Hippocampal formation (tissue), 2 donors: ENCODE measurements at regions not wholly inside any gene's neighbourhood (a gene's known extent, or its start where the extent isn't known, plus 50 kb on each side); places are given as distances from the start of the nearest gene placed in this dataset.
"Not testable (repeated sequence)": the region's sequence is repeated elsewhere in the genome, so short reads cannot be mapped to it uniquely, and the experiment has no call there.

ENCODE experiments used
- DNase-seq, 2 donors: peaks; one replicate each; lab custom pipeline; 2025; lab: John Stamatoyannopoulos, UW

- DNase-seq, result no peak
These were observed 1205.2 kb upstream of the AUTS2 start for GRCh38 chr7:68393051-68393450.

GRCh38 chr7:68394131-68394530 lies 1204.1 kb upstream of the AUTS2 start:
- DNase-seq, result no peak

GRCh38 chr7:68399991-68400590 lies 1198.2 kb upstream of the AUTS2 start:
- no peak for DNase-seq

GRCh38 chr7:68400783-68401182 lies 1197.5 kb upstream of the AUTS2 start:
- no peak for DNase-seq

- no peak for DNase-seq
These were observed 1197.0 kb upstream of the AUTS2 start for GRCh38 chr7:68401313-68401712.

GRCh38 chr7:68406480-68406879 lies 1191.8 kb upstream of the AUTS2 start:
- no peak for DNase-seq

- DNase-seq, result no peak
These were observed 1190.8 kb upstream of the AUTS2 start for GRCh38 chr7:68407460-68407859.

GRCh38 chr7:68408873-68409272 lies 1189.4 kb upstream of the AUTS2 start:
- DNase-seq, result no peak

GRCh38 chr7:68409851-68410250 lies 1188.4 kb upstream of the AUTS2 start:
- DNase-seq, result no peak

- DNase-seq, result not testable (repeated sequence)
These were observed 1187.6 kb upstream of the AUTS2 start for GRCh38 chr7:68410693-68411092.

GRCh38 chr7:68411742-68412141 lies 1186.5 kb upstream of the AUTS2 start:
- no peak for DNase-seq

- DNase-seq, result no peak
These were observed 1183.4 kb upstream of the AUTS2 start for GRCh38 chr7:68414631-68415425.

GRCh38 chr7:68417002-68417401 lies 1181.3 kb upstream of the AUTS2 start:
- no peak for DNase-seq

- DNase-seq, result no peak
These were observed 1180.6 kb upstream of the AUTS2 start for GRCh38 chr7:68417659-68418058.

- peak; percentile 26 to 75 for DNase-seq
These were observed 1177.7 kb upstream of the AUTS2 start for GRCh38 chr7:68420342-68421192.

GRCh38 chr7:68421712-68422111 lies 1176.6 kb upstream of the AUTS2 start:
- no peak for DNase-seq

- no peak for DNase-seq
These were observed 1176.0 kb upstream of the AUTS2 start for GRCh38 chr7:68422281-68422680.

- DNase-seq, result no peak
These were observed 1174.9 kb upstream of the AUTS2 start for GRCh38 chr7:68423356-68423755.

- no peak for DNase-seq
These were observed 1173.5 kb upstream of the AUTS2 start for GRCh38 chr7:68424658-68425297.

- peak; percentile 1 to 4 for DNase-seq
These were observed 1172.9 kb upstream of the AUTS2 start for GRCh38 chr7:68425377-68425776.

GRCh38 chr7:68429411-68430117 lies 1168.7 kb upstream of the AUTS2 start:
- peak; percentile 10 to 22 for DNase-seq

- no peak for DNase-seq
These were observed 1165.7 kb upstream of the AUTS2 start for GRCh38 chr7:68432585-68432984.
